Gastroesophageal sphincter (tissue), 4 donors: ENCODE measurements at regions not wholly inside any gene's neighbourhood (a gene's known extent, or its start where the extent isn't known, plus 50 kb on each side); places are given as distances from the start of the nearest gene placed in this dataset.
"Not testable (repeated sequence)": the region's sequence is repeated elsewhere in the genome, so short reads cannot be mapped to it uniquely, and the experiment has no call there.

ENCODE experiments used
- ATAC-seq: fragments of 150-250 bp; one replicate; pipeline ENCODE4 v1.9.1; 2016; ENCODE audit warnings: mild to moderate bottlenecking, moderate library complexity
- H3K27ac ChIP-seq, 4 donors: fragments of 200-600 bp; sonication (generic) in 3 of 4; 1 replicate in 3 of 4; 2 replicates in 1 of 4; pipeline ENCODE4 v1.5.1; 2016 to 2019
- H3K27me3 ChIP-seq: fragments of 200-600 bp; sonication (generic); one replicate; pipeline ENCODE4 v1.5.1; 2019
- H3K36me3 ChIP-seq, 2 donors: fragments of 200-600 bp; sonication (generic); one replicate each; pipeline ENCODE4 v1.5.1; 2019; ENCODE audit warnings: control low read depth in 1 of 2
- H3K4me1 ChIP-seq, 3 donors: fragments of 200-600 bp; sonication (generic); 1 replicate in 2 of 3; 2 replicates in 1 of 3; pipeline ENCODE4 v1.5.1; 2016 to 2019; ENCODE audit warnings: control low read depth in 2 of 3
- H3K4me3 ChIP-seq, 2 donors: fragments of 200-600 bp; sonication (generic); one replicate each; pipeline ENCODE4 v1.5.1; 2019; ENCODE audit warnings: mild to moderate bottlenecking in 1 of 2, moderate library complexity in 1 of 2
- H3K9me3 ChIP-seq, 3 donors: fragments of 200-600 bp; sonication (generic); one replicate each; pipeline ENCODE4 v1.5.1; 2017 to 2019; ENCODE audit warnings: control low read depth in 2 of 3
- CTCF ChIP-seq, 4 experiments: fragments of 200-600 bp in 2 of 4; fragments of 450-650 bp in 2 of 4; sonication (generic) in 1 of 4; IDR thresholded peaks; one replicate each; pipeline ENCODE4 v1.5.1; 2017 to 2019; ENCODE audit warnings: antibody characterized with exemption in 4 of 4, mild to moderate bottlenecking in 2 of 4, moderate library complexity in 2 of 4
- EP300 ChIP-seq: sonication (generic); formaldehyde crosslinking; IDR thresholded peaks from one replicate; pipeline ENCODE4 v1.6.1; 2017; ENCODE audit warnings: antibody characterized with exemption, mild to moderate bottlenecking
- POLR2A ChIP-seq, 2 donors: fragments of 450-650 bp; IDR thresholded peaks; one replicate each; pipeline ENCODE4 v1.6.1; 2017; ENCODE audit warnings: antibody characterized with exemption in 2 of 2, mild to moderate bottlenecking in 2 of 2, moderate library complexity in 1 of 2
- POLR2AphosphoS5 ChIP-seq: sonication (generic); formaldehyde crosslinking; IDR thresholded peaks from one replicate; pipeline ENCODE4 v1.6.1; 2017; ENCODE audit warnings: antibody characterized with exemption
- WGBS, 2 donors: methylation state at CpG; one replicate each; pipeline ENCODE4 v1.1.5; 2018; ENCODE audit warnings: low coverage in 1 of 2; 5-methylcytosine and 5-hydroxymethylcytosine counted together

DNA sequence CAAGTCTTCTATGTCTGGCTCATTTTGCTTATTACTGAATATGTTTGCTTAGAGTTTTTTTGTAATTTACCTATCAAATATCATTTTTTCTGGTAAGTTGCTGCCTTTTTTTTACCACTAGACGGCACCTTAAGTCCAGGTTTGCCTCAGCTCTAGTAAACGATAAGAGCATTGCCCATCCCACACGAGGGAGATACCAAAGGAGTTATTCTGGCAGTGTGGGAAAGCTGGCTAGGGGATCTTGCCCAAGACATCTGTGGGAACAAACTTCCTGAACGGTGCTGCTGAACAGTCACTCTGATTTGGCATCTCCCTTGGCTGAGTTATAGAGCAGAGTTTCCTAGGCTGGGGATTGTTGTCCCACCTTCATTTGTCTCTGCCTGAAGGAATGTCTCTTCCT, 306.4 kb downstream of the COL12A1 start:
- 70 to 87% methylated on average over 3 to 4 of the region's 4 CpGs for WGBS, 2 donors
- Histone ChIP-seq H3K27ac (no peak overlapping the region), H3K4me1 (no peaks in the 10 kb centered on the region), H3K4me3 (no peak overlapping the region), H3K9me3 (peaks cover 0 to 16% (median 0%) of the 10 kb centered on the region in 3 donors), H3K27me3 (no peaks in the 10 kb centered on the region), H3K36me3 (no peaks in the 10 kb centered on the region)
- TF ChIP-seq POLR2AphosphoS5, result no peak
- no peak for TF ChIP-seq EP300
- no peak for TF ChIP-seq POLR2A (IDR thresholded peaks at IDR 0.05)
- no peak for TF ChIP-seq CTCF (IDR thresholded peaks at IDR 0.05)
- ATAC-seq, result no peak

DNA sequence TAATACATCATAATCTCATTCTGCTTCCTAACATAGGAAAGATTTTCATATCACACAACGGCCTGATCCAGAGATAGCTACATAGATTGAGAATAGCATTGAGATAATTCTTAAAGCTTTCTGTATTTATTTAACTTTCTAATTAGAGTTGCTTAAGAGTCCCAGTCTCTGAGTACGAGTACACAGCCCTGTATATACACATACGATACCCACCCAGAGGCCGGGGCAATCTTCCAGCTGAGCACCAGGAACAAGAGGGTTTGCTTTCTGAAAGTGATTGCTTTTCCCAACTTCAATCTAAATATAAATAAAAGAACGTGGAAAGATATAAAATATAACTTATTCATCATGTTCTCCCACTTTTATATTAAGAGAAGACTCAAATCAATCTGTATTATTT, 313.8 kb downstream of the COL12A1 start:
- no peak for ATAC-seq
- no peaks in the 10 kb centered on the region for H3K36me3 ChIP-seq
- TF ChIP-seq POLR2AphosphoS5, result no peak
- no peak for TF ChIP-seq POLR2A (IDR thresholded peaks at IDR 0.05)
- TF ChIP-seq CTCF (IDR thresholded peaks at IDR 0.05), result no peak
- TF ChIP-seq EP300, result no peak
- no peaks in the 10 kb centered on the region for H3K9me3 ChIP-seq
- no peaks in the 10 kb centered on the region for H3K27me3 ChIP-seq
- H3K4me1 ChIP-seq, result peaks cover 0 to 22% (median 9%) of the 10 kb centered on the region in 3 donors
- WGBS, 2 donors, result 21 to 62% methylated on average over 5 of the region's 5 CpGs
- H3K4me3 ChIP-seq, result no peak overlapping the region
- peak overlapping the region in 1 of 4 donors; percentile 56 for H3K27ac ChIP-seq

DNA sequence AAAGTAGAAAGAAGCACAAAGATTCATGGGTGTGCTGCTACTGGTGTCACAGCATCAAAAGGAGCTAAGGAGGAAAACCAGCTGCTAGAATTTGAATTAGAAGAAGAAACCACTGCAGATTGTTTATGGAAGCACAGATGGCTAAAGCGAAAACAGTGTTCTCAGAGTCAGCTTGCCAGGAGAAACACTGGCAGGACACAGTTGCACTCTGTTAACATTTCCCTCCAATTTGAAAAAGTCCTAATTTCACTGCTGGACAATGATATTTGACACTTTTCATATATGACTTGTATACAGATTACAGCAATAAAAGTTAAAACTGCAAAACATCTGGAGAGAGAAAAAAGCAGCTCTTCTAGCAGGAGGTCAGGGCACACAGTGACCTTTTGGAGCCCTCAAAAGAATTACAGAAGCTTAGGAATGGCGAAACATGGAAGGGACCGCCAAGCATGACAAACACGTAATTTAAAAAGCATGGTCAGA, 314.5 kb downstream of the COL12A1 start:
- whole genome bisulfite sequencing, 2 donors, result 21 to 29% methylated on average over 4 of the region's 4 CpGs
- ATAC-seq, result peak; percentile 83
- no peaks in the 10 kb centered on the region for H3K27me3 ChIP-seq
- TF ChIP-seq POLR2A (IDR thresholded peaks at IDR 0.05) (no peak), CTCF (IDR thresholded peaks at IDR 0.05) (no peak), POLR2AphosphoS5 (peak; percentile 69), EP300 (no peak)
- H3K4me3 ChIP-seq, result no peak overlapping the region
- peak overlapping the region in 3 of 4 donors; percentile 11 to 56 (median 12) for H3K27ac ChIP-seq
- H3K36me3 ChIP-seq, result no peaks in the 10 kb centered on the region
- H3K9me3 ChIP-seq, result no peaks in the 10 kb centered on the region
- H3K4me1 ChIP-seq, result peaks cover 0 to 22% (median 9%) of the 10 kb centered on the region in 3 donors

DNA sequence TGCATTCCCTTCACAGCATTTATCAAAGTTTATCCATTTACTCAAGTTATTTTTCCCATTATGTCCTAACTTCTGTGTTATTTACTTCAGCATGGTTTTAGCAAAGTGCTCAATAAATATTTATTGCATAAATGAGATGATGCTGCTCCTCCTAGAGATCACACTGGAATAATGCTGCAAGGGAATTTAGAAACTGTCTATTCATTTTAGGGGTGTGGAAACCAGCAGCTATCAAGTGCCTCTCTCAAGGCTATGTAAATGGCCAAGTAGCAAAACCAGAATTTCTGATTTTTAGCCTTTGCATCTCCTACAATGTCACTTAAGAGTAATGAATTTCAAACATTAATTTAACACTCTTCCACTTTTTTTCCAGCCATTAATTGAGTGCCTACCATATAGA, 316.2 kb downstream of the COL12A1 start:
- no peak for ATAC-seq

DNA sequence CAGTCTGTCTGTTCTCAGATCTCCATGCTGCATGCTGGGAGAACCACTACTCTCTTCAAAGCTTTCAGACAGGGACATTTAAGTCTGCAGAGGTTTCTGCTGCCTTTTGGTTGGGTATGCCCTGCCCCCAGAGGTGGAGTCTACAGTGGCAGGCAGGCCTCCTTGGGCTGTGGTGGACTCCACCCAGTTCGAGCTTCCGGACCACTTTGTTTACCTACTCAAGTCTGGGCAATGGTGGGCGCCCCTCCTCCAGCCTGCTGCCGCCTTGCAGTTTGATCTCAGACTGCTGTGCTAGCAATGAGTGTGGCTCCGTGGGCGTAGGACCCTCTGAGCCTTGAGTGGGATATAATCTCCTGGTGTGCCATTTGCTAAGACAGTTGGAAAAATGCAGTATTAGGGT, 317.1 kb downstream of the COL12A1 start:
- ATAC-seq, H3K9me3 ChIP-seq, H3K27me3 ChIP-seq, H3K36me3 ChIP-seq, H3K27ac ChIP-seq, H3K4me3 ChIP-seq: not testable (repeated sequence)
- peaks cover 0 to 22% (median 9%) of the 10 kb centered on the region in 3 donors for H3K4me1 ChIP-seq
- WGBS, 2 donors, result 90% methylated on average over 2 of the region's 6 CpGs; no CpG with 5 or more reads in 1 of the 2 donors

More for the DNA sequence above, 316.2 kb downstream of the COL12A1 start:
- Histone ChIP-seq H3K4me3 (no peak overlapping the region), H3K27me3 (no peaks in the 10 kb centered on the region), H3K27ac (no peak overlapping the region), H3K9me3 (peaks cover 0 to under 1% (median 0%) of the 10 kb centered on the region in 3 donors), H3K4me1 (peaks cover 0 to 22% (median 9%) of the 10 kb centered on the region in 3 donors), H3K36me3 (no peaks in the 10 kb centered on the region)
- no peak for TF ChIP-seq POLR2A (IDR thresholded peaks at IDR 0.05)
- no peak for TF ChIP-seq EP300
- no peak for TF ChIP-seq CTCF (IDR thresholded peaks at IDR 0.05)
- no peak for TF ChIP-seq POLR2AphosphoS5
